HL-60 (cell line): ENCODE measurements at regions not wholly inside any gene's neighbourhood (a gene's known extent, or its start where the extent isn't known, plus 50 kb on each side); places are given as distances from the start of the nearest gene placed in this dataset.

ENCODE experiments used
- CTCF ChIP-seq: IDR thresholded peaks from one replicate; pipeline ENCODE4 v1.5.1; 2011; ENCODE audit warnings: low read length, control low read depth, inconsistent platforms; ENCODE audit not compliant: insufficient read depth
- POLR2AphosphoS5 ChIP-seq: IDR thresholded peaks from 2 replicates; pipeline ENCODE4 v1.6.1; 2012; ENCODE audit warnings: low read depth
- REST ChIP-seq: IDR thresholded peaks from 2 replicates; pipeline ENCODE4 v1.6.1; 2012; ENCODE audit warnings: low read depth; ENCODE audit not compliant: insufficient replicate concordance

GRCh38 chr21:28213261-28213660 is 779.4 kb downstream of the LTN1 start:
- TF ChIP-seq CTCF, result no peak
- TF ChIP-seq REST, result no peak
- no peak for TF ChIP-seq POLR2AphosphoS5
